HL-60/S4 treated with phorbol 12-myristate 13-acetate at 8.2 ng/mL for 4 days and 3 days (cell line): ENCODE measurements at regions not wholly inside any gene's neighbourhood (a gene's known extent, or its start where the extent isn't known, plus 50 kb on each side); places are given as distances from the start of the nearest gene placed in this dataset.

Source experiments
- in situ Hi-C: fragments of 300-500 bp; cut with MboI; formaldehyde crosslinking; loops from 2 replicates; pipeline ENCODE4 v1.15.0; 2022; ENCODE audit warnings: low sequenced_read_pairs

DNA sequence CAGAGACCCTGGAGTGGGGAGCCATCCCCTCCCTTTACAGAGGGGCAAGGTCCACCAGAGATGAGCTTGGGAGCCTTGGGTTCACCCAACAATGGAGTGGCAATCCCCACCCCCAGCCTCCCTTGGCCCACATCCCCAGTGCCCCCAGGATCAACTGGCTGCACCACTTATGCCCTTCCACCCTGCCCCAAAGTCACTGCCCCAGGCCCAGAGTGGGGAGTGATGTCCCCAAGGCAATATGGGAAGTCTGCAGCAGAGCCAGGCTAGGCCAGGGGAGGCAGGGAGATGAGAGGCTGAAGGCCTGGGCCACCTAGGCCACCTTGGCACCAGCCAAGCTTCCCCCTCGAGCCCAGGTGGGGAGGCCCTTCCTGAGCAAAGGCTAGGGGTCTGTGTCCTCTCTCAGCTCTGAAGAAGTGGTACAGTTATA lies 145.5 kb downstream of the SMAD6 start:
- in situ Hi-C loops: loop anchor here (10.0 kb wide), 1 partner anchor 243 kb away; no protein-coding TSS in a partner anchor

DNA sequence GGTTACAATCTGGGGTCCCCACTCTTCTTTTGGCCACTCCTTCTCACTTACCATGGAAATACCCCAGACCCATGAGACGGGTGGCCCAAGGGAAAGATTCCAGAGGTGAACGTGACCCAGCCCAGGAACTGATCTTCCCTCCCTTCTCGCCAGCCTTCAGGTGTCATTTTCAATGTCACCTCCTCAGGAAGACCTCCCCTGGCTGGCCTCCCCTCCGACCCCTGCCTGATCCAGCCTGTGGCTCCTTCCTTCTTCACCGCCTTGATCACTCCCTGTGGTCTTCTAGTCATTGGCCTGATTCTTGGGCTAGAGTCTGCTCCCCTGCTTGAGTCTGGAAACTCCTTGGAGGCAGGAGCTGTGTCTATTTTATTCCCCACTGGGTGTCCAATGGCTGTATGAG lies 146.1 kb downstream of the SMAD6 start:
- in situ Hi-C loops: loop anchor here (10.0 kb wide), 1 partner anchor 243 kb away; no protein-coding TSS in a partner anchor

DNA sequence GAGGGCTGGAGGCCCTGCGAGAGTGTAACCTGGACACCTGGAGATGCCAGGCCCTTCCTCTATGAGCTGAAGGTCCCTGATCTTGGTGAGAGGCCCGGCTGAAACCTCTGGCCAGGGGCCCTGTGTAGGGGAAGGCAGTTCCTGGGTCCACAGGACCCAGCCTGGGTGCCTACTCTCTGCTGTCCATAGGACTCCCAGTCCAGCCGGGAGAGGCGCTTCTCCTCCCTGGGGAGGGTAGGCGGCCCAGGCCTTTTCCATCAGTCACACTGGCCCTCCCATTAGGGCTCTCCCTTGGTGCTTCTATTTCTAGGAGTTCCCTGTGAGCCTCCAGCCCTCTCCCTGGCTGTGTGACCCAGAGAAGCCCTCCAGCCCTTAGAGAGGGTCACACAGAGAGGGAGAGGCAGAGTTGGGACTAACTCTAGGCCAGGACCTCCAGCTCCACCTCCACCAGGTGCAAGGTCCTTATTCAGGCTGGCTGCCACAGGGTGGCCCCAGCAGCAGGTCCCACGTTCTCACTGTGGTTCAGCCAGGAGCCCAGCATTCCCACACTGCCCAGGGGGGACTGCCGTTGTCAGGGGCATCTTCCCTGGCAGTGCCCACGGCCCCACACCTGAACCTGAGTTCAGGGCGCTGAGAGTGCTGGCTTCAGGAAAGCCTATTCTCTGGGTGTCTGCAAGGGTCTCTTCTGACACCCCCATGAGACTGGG lies 146.8 kb downstream of the SMAD6 start:
- in situ Hi-C loops: loop anchor here (10.0 kb wide), 1 partner anchor 244 kb away; no protein-coding TSS in a partner anchor

DNA sequence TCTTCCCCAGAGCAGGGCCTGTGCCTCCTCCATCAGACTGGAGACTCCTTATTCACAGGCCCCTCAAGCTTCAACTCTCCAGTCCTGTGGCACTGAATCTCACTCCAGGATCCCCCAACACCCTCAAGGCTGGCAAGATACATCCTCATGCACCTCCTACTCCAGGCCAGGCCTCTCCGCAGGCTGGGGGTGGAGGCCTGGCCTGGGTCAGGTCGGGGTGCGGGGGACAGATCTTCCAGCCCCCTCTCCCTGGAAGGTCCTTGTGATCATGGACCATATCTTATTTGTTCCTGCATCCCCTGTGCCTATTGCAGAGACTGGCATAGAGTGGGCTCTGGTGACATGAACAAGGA lies 147.3 kb downstream of the SMAD6 start:
- in situ Hi-C loops: loop anchor here (10.0 kb wide), 1 partner anchor 245 kb away; no protein-coding TSS in a partner anchor

DNA sequence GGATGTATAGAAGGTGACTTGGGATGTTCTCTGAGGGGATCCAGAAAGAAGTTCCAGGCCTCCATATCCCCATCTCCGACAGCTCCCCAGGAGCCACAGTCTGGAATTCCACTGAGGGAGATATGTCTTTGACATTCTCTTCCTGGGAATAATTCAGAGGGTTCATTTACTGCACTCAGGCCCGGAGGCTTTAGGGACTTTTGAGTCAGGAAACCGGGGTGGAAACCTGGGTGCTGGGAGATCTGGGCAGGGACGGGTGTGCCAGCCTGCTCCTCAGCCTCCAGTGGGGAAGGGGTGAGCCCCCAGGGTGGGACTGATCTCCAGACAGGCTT lies 147.7 kb downstream of the SMAD6 start:
- in situ Hi-C loops: loop anchor here (10.0 kb wide), 1 partner anchor 245 kb away; no protein-coding TSS in a partner anchor

DNA sequence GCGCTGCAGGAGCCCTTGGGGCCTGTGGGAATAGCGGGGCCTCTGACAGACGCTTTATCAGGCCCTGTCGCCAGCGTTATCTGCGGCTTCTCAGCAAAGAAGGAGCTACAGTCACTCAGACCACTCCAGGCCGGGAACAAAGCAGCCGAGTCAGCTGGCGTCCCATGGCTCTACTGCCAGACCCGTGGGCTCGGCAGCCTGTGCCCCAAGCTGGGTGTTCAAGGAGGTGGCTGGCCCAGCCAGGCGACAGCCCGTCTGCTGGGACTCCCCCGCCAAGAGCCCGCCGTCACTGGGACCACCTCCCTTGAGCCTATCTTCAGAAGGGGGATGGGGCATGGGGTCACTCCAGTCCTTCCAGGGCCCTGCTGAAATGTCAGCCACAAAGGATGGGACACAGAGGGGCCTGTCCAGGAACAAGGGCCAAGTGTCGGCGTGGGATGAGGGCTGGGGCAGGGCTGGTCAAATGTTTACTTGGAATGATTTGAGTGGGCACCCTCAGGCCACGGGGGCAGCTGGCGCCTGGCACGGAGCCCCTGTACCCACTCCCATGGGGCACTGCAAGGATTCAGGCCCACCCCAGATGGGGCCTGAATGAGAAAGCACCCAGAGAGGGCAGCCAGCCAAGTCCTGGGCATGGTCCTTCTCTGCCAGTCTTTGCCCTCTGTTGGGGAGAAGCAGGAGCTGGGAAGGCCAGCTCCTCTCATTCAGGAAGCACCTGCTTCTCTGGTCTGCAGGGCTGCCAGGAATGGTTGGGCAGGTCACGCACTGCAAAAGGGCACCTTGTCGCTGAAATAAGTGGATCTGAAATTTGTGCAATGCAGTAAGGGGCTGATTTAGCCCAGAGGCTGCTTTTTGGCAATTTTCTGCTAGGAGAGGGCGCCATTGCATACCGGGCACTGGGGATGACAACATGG lies 148.3 kb downstream of the SMAD6 start:
- in situ Hi-C loops: no loop called here

DNA sequence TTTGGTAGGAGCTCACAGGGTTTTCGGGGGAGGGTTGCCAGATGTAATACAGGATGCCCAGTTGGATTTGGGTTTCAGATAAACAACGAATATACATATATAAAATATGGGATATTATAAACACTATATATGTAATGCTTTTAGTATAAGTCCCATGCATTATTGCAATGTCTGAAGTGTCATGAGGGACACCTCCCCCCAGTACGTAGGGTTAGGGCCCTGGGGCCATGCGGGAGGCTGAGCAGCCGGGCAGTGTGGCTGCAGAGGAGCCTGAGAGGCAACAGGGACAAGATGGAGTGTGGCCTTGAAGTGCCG lies 148.9 kb downstream of the SMAD6 start:
- in situ Hi-C loops: no loop called here

DNA sequence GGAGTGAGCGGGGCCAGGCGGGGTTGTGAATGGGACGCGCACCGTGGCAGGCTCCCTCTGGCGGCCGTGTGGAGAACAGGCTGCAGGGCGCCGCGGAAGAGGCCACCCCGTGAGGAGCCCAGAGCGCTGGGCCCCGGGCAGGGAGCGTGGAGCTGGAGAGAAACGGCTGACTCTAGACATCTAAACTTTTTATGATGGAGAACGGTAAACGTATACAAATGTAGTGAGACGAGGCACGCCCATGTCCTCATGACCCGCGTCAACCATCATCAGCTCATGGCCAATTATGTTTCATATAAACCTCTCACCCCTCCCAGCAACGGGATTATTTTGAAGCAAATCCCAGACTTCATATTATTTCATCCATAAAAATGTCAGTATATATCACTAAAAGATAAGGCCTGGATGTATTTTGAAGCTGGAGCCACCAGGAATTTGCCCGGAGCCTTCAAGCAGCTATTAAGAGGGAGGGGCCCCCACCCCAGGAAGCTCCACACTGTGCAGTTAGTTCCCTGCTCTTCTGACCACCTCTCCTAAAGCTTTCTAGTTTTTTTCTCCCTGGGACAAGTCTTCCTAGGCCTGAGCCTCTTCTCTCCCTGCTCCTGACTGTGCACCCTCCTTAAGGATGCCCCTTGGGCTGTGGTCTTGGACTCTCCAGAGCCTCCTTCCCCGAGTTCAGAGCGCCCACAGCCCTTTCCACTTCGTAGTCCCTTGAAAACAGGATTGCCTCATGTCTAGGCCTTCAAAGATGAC lies 149.5 kb downstream of the SMAD6 start:
- in situ Hi-C loops: no loop called here

DNA sequence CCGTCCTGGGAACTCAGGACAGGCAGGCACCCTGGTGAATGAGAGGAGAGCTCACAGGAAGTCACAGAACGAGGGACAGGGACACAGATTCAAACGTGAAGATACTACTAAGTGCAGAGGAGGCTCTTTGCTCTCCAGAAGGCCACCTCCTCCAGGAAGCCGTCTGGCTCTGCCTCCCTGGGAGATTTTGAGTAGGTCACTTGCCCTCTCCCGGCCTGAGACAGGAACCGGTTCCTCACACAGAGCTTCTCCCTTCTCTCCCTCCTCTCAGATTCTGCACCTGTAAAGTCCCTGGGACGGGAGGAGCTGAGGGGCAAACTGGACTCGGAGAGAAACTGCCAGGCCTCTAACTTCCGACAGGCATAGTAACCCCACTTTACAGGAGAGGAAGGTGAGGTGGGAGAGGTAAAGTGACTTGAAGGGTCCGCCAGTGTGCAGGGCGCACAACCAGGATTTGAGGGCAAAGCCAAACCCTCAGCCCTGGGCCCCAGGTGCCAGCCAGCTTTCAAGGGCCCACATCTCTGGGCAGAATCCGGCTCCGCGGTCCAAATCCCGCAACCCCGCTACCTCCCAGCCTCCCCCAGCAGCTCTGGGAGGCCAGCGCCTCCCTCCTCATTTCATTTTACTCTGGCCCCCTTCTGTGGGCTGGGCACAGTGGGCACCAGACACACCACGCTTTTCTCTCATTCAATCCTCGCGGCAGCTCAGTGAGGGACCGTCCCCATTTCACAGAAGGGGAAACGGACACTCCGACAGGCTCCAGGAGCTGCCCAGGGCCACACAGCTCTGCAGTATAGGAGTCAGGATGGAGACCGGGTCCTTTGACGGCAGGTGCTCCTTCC lies 150.2 kb downstream of the SMAD6 start:
- in situ Hi-C loops: no loop called here

DNA sequence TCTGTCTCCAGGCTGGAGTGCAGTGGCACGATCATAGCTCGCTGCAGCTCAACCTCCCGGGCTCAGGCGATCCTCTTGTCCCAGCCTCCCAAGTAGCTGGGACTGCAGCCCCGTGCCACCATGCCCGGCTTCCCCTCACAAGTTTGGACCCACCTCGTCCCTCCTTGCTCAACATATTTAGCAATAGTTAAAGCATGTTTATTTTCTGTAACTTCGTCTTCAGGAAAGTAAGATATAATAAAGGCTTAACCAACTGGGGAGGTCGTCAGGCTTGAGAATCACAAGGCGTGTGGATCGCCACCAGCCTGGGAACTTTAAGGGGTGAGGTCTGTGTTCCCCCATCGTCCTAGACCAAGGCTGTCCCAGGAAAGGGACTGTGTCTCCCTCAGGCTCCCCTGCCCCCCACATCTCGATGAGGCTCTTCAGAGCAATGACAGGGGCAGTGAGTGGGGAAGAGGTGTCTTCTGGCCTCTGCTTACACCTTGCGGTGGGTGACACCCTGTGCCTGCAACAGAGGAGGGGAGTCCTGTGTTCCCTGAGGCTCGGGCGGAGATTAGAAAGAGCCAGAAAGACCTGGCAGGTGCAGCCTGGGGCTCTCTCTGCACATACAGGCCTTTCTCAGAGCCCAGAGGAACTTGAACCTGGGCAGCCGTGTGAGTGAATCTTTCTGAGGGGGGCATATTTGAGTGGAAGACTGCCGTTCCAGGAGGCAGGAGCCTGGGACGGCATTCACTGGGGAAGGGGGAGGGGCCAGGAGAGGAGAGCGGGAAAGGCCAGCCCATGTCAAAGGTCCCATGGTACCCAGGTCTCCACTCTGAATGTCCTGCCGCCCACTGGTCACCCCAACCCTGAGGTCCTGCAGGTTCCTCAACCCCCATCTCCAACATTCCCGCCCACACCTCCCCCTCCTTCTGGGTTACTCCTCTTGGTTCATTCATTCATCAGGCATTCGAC lies 152.3 kb downstream of the SMAD6 start:
- in situ Hi-C loops: no loop called here

DNA sequence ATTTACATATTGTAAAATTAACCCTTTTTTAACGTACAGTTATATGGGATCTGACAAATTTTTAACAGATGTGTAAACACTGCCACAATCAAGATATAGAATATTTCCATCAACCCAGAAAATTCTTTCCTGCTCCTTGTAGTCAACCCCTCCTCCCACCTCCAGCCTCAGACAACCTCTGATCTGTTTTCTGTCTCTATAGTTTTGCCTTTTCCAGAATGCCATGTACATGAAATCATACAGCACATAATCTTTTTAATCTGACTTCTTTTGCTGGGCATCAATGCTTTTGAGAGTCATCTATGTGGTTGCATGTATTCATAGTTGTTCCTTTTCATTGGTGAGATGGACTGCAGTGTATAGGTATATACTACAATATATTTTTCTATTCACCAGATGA lies 153.0 kb downstream of the SMAD6 start:
- in situ Hi-C loops: no loop called here

DNA sequence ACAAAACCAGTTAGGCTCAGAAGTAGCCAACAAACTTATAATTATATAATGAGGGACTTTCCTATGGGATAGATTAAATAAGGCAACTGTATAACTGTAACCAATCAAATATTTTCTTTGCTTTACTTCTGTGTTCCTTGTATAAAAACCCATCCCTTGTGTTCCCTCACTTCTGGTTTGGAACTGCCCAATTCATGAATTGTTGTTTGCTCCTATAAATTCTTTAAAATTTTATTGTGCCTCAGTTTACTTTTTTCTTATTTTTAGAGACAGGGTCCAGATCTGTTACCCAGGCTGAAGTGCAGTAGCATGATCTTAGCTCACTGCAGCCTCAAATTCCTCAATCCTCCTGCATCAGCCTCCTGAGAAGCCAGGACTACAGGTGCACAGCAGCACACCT lies 155.7 kb downstream of the SMAD6 start:
- in situ Hi-C loops: no loop called here

DNA sequence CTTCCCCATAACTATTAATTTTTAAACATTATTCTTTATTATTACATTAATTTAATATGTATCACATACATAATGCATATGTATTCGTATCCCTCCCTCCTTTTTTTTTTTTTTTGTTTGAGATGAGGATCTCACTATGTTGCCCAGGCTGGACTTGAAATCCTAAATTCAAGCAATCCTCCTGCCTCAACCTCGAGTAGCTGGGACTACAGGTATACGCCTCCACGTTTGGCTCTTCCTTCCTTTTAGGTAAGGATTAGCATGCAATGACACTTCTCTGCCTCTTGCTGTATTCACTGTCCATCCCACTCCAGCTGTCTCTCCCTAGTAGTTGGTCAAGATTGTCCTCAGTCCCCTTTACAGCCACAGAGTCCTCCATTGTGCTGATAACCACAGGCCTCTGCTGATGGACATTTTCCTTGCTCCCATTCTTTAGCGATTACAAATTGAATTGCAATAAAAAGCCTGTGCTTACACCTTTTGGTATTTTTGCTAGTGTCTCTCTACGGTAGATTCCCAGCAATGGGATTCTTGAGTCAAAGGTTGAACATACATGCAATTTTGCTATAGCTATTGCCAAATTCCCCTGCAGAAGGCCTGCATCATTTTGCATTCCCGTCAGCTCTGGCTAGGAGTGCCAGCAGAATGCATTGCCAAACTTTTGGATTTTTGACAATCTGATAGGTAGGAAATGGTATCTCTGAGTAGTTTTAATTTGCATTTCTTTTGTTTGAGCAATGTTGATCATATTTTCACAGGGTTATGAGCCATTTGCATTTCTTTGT lies 156.6 kb downstream of the SMAD6 start:
- in situ Hi-C loops: no loop called here

DNA sequence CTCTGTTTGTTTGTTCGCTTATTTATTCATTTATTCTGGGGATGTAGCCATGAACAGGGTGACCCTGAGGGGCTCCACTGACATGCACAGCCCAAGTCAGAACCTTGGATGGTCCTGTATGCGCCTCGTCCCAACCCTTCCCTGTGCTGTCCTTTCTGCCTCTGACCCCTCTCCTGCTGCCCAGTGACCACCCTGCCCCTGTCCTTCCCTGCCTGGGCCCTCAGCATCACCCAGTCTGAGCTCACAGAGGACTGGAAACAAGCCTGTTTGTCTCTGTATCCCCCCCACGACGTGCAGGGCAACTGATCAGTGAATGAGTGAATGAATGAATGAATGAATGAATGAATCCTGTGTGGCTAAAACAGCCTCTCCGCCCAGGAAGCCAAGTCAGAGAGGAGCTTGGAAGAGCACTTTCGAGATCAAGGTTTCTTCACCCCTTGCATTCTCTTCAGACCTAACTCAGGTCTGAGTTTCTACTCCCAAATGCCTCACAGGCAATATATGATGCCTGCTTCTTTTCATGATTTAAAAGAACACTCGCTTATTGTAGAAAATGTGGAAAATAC lies 157.7 kb downstream of the SMAD6 start:
- in situ Hi-C loops: no loop called here

DNA sequence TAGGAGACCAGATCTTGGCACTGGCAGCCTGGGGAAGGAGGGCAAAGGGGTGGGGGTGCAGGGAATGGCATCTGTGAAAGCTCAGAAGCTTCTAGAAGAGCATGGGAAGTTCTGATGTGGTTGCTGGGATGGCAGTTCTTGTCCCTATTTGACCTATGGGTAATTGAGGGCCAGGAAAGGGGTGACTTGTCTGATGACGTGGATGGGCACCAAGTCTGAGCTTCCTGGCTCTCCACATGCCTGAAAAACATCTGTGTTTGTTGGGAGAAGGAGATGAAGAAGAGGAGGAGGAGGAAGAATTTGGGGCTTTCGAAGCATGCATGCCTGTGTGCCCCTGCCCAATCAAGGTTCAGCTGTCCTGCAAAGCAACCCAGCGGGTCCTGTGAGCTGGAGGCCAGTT lies 158.8 kb downstream of the SMAD6 start:
- in situ Hi-C loops: no loop called here

DNA sequence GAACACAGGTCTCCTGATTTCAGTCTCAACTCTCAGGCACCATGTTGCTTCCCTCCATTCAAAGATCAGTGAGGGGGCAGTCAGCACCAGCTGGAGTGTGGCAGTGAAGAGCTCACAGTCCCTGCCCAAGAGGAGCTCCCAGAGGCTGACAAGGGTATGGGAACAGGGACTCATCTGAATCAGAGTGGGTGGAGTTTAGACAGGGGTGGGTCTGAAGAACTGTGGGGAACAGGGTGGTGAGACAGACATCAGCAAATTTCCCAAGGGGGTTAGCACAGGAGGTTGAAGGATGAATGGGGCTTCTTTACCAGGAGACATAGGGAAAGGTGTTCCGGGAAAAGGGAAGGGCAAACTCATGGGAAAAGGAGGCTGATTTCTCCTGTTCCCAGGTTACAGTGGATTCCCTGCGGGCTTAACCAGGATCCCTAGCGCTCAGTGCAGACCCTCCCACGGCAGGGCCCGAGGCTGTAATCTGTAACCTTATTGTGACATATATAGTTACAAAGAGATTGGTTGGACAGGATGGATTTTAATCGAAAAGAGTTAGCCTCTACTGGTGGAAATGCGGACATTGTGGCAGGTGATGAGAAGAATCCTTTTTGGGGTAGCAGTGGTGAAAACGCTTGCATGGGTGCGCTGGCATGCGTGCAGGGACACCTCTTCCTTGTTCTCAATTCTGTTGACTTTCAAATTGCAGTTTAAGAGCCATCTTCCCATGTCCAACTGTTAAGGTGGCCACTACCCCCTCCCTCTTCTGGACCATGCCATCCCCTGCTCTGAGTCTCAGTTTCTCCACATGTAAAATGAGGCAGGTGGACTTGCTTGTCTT lies 160.3 kb downstream of the SMAD6 start:
- in situ Hi-C loops: no loop called here

DNA sequence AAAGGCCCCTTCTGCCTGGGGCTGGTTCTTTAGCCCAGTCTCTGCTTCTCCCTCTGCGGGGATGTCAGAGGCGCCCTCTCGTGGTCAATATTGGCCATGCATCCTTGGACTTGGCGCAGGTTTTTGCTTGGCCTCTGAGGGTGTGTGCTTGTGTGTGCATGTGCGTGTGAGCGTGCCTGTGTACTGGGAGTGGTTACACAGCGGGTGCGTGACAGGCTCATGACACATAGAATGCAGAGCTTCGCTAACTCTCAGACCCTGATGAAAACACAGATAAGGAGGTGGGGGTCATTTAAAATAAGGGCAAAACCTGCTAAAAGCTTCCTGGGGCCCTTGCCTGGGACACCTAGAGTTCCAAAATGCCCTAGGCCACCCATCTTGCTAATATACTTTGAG lies 160.9 kb downstream of the SMAD6 start:
- in situ Hi-C loops: no loop called here
